Peyer's patch (tissue), 4 donors: ENCODE measurements at regions not wholly inside any gene's neighbourhood (a gene's known extent, or its start where the extent isn't known, plus 50 kb on each side); places are given as distances from the start of the nearest gene placed in this dataset.

Experiments used
- DNase-seq, 3 donors: peaks; one replicate each; pipeline ENCODE4 v3.0.0-alpha.2; 2017 to 2019
- H3K27ac ChIP-seq, 4 donors: fragments of 200-600 bp; sonication (generic); one replicate each; pipeline ENCODE4 v1.5.1; 2016 to 2019
- H3K27me3 ChIP-seq, 2 donors: fragments of 200-600 bp; sonication (generic); one replicate each; pipeline ENCODE4 v1.5.1; 2019
- H3K36me3 ChIP-seq, 3 donors: fragments of 200-600 bp; sonication (generic); one replicate each; pipeline ENCODE4 v1.5.1; 2016 to 2019
- H3K4me1 ChIP-seq, 4 donors: fragments of 200-600 bp; sonication (generic); one replicate each; pipeline ENCODE4 v1.5.1; 2016 to 2019
- H3K4me3 ChIP-seq, 4 donors: fragments of 200-600 bp; sonication (generic); 1 replicate in 3 of 4; 2 replicates in 1 of 4; pipeline ENCODE4 v1.5.1; 2016 to 2019; ENCODE audit warnings: mild to moderate bottlenecking in 1 of 4
- H3K9me3 ChIP-seq, 4 donors: fragments of 200-600 bp; sonication (generic); one replicate each; pipeline ENCODE4 v1.5.1; 2016 to 2019; ENCODE audit warnings: mild to moderate bottlenecking in 1 of 4
- POLR2A ChIP-seq, 2 donors: fragments of 450-650 bp; IDR thresholded peaks; one replicate each; pipeline ENCODE4 v1.5.1; 2017; ENCODE audit warnings: antibody characterized with exemption in 2 of 2, mild to moderate bottlenecking in 2 of 2, moderate library complexity in 2 of 2
- TF ChIP-seq, protein P1 (sequence below), 6 experiments: fragments of 450-650 bp in 4 of 6; fragments of 200-600 bp in 2 of 6; sonication (generic) in 1 of 6; IDR thresholded peaks; one replicate each; pipeline ENCODE4 v1.5.1; 2017 to 2019; ENCODE audit warnings: antibody characterized with exemption in 6 of 6, mild to moderate bottlenecking in 3 of 6, moderate library complexity in 1 of 6

DNA sequence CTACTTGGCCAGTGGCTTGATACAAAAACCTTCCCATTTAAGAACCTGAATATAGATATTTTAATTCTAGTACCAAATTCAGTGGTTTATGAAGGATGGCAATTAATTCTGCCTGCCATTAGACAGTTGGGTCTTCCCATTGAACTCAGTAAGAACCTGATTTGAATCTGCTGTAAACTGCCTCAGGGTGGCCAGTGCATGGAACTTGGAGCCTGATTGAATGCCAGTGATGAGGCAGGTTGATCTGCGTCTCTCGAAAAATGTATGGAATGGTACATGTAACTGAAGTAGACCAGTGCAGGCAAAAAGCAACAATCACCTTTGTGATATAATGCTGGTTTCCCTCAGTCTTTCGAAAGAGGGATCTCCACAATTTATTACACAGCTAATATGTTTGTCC is 421.4 kb downstream of the TMA16 start:
- Histone ChIP-seq H3K36me3 (no peaks in the 10 kb centered on the region), H3K4me1 (no peaks in the 10 kb centered on the region), H3K9me3 (no peaks in the 10 kb centered on the region), H3K4me3 (no peak overlapping the region), H3K27me3 (no peaks in the 10 kb centered on the region), H3K27ac (no peak overlapping the region)
- TF ChIP-seq, protein P1, sequence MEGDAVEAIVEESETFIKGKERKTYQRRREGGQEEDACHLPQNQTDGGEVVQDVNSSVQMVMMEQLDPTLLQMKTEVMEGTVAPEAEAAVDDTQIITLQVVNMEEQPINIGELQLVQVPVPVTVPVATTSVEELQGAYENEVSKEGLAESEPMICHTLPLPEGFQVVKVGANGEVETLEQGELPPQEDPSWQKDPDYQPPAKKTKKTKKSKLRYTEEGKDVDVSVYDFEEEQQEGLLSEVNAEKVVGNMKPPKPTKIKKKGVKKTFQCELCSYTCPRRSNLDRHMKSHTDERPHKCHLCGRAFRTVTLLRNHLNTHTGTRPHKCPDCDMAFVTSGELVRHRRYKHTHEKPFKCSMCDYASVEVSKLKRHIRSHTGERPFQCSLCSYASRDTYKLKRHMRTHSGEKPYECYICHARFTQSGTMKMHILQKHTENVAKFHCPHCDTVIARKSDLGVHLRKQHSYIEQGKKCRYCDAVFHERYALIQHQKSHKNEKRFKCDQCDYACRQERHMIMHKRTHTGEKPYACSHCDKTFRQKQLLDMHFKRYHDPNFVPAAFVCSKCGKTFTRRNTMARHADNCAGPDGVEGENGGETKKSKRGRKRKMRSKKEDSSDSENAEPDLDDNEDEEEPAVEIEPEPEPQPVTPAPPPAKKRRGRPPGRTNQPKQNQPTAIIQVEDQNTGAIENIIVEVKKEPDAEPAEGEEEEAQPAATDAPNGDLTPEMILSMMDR (IDR thresholded peaks at IDR 0.05) = no peak
- no peak for TF ChIP-seq POLR2A (IDR thresholded peaks at IDR 0.05)
- no peak for DNase-seq

DNA sequence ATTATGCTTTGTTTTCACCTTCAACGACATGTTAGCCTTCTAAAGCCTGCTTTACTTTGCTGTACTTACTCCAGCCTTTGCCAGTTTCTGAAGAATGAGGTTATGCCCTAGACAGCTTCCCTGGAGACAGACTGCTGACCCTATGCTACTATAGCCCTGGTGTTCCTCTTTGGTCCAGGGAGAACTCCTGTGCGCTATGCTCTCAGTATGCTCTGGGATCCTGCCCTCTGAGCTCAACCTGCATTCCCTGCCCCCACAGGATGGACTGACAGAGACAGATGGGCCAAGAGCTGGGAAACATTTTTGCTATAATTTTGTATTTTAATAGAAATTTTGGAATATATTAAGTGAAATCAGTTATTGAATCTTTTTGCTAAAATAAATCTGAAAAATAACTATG is 425.9 kb downstream of the TMA16 start:
- H3K9me3 ChIP-seq = no peaks in the 10 kb centered on the region
- no peak overlapping the region for H3K27ac ChIP-seq
- H3K4me3 ChIP-seq = no peak overlapping the region
- no peaks in the 10 kb centered on the region for H3K4me1 ChIP-seq
- no peaks in the 10 kb centered on the region for H3K36me3 ChIP-seq
- H3K27me3 ChIP-seq = no peaks in the 10 kb centered on the region
- no peak for TF ChIP-seq POLR2A (IDR thresholded peaks at IDR 0.05)
- TF ChIP-seq, protein P1 (IDR thresholded peaks at IDR 0.05) = no peak
- DNase-seq = no peak

DNA sequence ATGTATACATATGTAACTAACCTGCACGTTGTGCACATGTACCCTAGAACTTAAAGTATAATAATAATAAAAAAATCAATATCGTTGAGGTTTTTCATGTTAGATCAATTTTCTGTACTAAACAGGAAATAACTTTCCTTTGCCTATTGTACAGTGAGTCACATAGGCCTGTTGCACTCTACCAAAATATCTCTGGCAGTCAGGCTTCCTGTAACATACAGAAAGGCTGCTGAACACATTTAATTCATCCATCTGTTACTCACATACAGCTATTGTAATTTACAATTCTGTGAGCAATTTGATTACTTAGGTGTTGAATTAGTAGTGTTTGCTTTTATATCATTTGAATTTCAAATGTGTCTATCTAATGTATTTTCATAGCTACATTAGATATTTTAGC is 427.8 kb downstream of the TMA16 start:
- Histone ChIP-seq H3K4me3 (no peak overlapping the region), H3K27ac (no peak overlapping the region), H3K27me3 (no peaks in the 10 kb centered on the region), H3K36me3 (no peaks in the 10 kb centered on the region), H3K4me1 (no peaks in the 10 kb centered on the region), H3K9me3 (no peaks in the 10 kb centered on the region)
- no peak for TF ChIP-seq POLR2A (IDR thresholded peaks at IDR 0.05)
- TF ChIP-seq, protein P1 (IDR thresholded peaks at IDR 0.05) = no peak
- no peak for DNase-seq

DNA sequence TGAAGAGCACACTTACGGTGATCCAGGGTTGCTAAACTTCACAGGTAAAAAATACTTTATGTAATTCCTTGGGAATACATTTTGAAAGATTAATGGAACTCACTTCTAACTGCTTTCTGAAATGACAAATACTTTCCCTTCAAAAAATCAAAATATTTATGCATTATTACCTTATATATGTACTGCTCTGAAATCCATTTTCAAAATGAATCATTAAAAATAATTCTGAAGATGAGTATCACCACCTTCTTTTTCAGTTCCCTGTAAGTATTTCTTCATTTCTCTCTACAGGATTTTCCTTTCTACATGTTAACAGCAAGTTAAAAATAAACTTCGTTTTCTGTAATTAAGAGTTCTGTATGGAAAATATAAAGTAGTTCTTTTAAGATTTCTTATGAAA is 428.6 kb downstream of the TMA16 start:
- no peak for DNase-seq
- Histone ChIP-seq H3K9me3 (no peaks in the 10 kb centered on the region), H3K4me1 (no peaks in the 10 kb centered on the region), H3K27me3 (no peaks in the 10 kb centered on the region), H3K27ac (no peak overlapping the region), H3K36me3 (no peaks in the 10 kb centered on the region), H3K4me3 (no peak overlapping the region)
- no peak for TF ChIP-seq POLR2A (IDR thresholded peaks at IDR 0.05)
- TF ChIP-seq, protein P1 (IDR thresholded peaks at IDR 0.05) = no peak

DNA sequence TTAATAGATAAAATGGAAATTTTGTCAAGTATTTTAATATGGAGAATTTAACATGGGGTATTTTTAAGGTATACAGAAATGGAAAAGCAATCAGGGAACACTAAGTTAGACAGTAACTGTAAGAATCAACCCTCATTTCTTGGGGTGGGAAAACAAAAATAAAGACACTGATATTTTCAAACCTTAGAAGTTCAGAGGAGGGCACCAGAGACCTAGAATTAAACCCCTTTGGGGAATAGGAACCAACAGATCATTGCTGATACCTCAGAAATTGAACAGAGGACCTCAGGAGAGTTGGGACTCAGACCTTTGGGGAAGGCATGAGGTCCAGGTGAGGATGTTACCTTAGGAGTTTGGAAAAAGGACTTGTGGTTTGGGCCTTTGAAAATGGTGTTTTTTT is 435.6 kb downstream of the TMA16 start:
- Histone ChIP-seq H3K27ac (no peak overlapping the region), H3K4me3 (no peak overlapping the region), H3K9me3 (no peaks in the 10 kb centered on the region), H3K27me3 (no peaks in the 10 kb centered on the region), H3K36me3 (no peaks in the 10 kb centered on the region), H3K4me1 (no peaks in the 10 kb centered on the region)
- TF ChIP-seq POLR2A (IDR thresholded peaks at IDR 0.05) = no peak
- TF ChIP-seq, protein P1 (IDR thresholded peaks at IDR 0.05) = no peak
- no peak for DNase-seq

DNA sequence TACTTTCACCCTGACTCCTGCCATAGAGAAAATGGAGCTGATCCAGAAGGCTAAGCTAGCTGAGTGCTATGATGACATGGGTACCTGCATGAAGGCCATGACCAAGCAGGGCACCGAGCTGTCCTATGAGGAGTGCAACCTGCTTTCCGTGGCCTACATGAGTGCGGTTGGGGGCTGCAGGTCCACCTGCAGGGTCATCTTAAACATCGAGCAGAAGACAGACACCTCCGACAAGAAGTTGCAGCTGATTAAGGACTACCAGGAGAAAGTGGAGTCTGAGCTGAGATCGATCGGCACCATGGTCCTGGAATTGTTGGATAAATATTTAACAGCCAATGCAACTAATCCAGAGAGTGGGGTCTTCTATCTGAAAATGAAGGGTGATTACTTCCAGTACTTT is 438.0 kb downstream of the TMA16 start:
- H3K4me3 ChIP-seq = no peak overlapping the region
- TF ChIP-seq, protein P1 (IDR thresholded peaks at IDR 0.05) = no peak
- TF ChIP-seq POLR2A (IDR thresholded peaks at IDR 0.05) = no peak
- H3K4me1 ChIP-seq = no peaks in the 10 kb centered on the region
- H3K9me3 ChIP-seq = no peaks in the 10 kb centered on the region
- no peaks in the 10 kb centered on the region for H3K27me3 ChIP-seq
- no peak overlapping the region for H3K27ac ChIP-seq
- no peak for DNase-seq
- H3K36me3 ChIP-seq = no peaks in the 10 kb centered on the region
